A673 (cell line): ENCODE measurements at regions not wholly inside any gene's neighbourhood (a gene's known extent, or its start where the extent isn't known, plus 50 kb on each side); places are given as distances from the start of the nearest gene placed in this dataset.

Experiments
- BruUV-seq: library from RNA; stranded (reverse); fragments of 400-500 nt; replicated peaks from 2 replicates; lab custom pipeline; 2021; lab: Mats Ljungman, UMichigan
- CTCF ChIA-PET: fragments of 300-600 bp; sonication (Branson Sonifier 250); formaldehyde crosslinking; loops from one replicate; lab custom pipeline; 2022; ENCODE audit warnings: antibody characterized with exemption; lab: Charles Lee
- POLR2A ChIA-PET: fragments of 300-600 bp; sonication (Branson Sonifier 250); formaldehyde crosslinking; loops from one replicate; lab custom pipeline; 2022; ENCODE audit warnings: antibody characterized with exemption; ENCODE audit not compliant: low non-redundant PET; lab: Charles Lee
- DNase-seq: peaks from one replicate; pipeline ENCODE4 v3.0.0-alpha.2; 2015; ENCODE audit warnings: low spot score
- H3K27ac ChIP-seq: fragments of 200-600 bp; sonication (generic); 2 replicates; pipeline ENCODE4 v1.5.1; 2016; ENCODE audit warnings: mixed run types, low read depth, mild to moderate bottlenecking, mixed read lengths, antibody characterized with exemption, low read length; ENCODE audit not compliant: poor library complexity, severe bottlenecking
- H3K27me3 ChIP-seq: fragments of 200-600 bp; sonication (generic); replicated peaks from 2 replicates; pipeline ENCODE4 v1.6.1; 2017; ENCODE audit warnings: mixed run types, low read depth, mild to moderate bottlenecking, mixed read lengths, antibody characterized with exemption, low read length; ENCODE audit not compliant: insufficient read depth, poor library complexity
- H3K36me3 ChIP-seq: fragments of 200-600 bp; sonication (generic); 2 replicates; pipeline ENCODE4 v1.6.1; 2016; ENCODE audit warnings: mixed run types, mild to moderate bottlenecking, mixed read lengths, antibody characterized with exemption, low read length; ENCODE audit not compliant: insufficient read depth, poor library complexity, severe bottlenecking
- H3K4me1 ChIP-seq: fragments of 200-600 bp; sonication (generic); 2 replicates; pipeline ENCODE4 v1.6.1; 2017; ENCODE audit warnings: mixed run types, mild to moderate bottlenecking, mixed read lengths, antibody characterized with exemption, low read length; ENCODE audit not compliant: insufficient read depth, poor library complexity, severe bottlenecking
- H3K4me3 ChIP-seq: fragments of 200-600 bp; sonication (generic); 2 replicates; pipeline ENCODE4 v1.5.1; 2016; ENCODE audit warnings: low read depth, mixed run types, mild to moderate bottlenecking, mixed read lengths, low read length; ENCODE audit not compliant: poor library complexity, severe bottlenecking
- H3K9me3 ChIP-seq: fragments of 200-600 bp; sonication (generic); 2 replicates; pipeline ENCODE4 v1.6.1; 2016; ENCODE audit warnings: mixed run types, low read depth, mild to moderate bottlenecking, mixed read lengths, antibody characterized with exemption, low read length; ENCODE audit not compliant: poor library complexity, severe bottlenecking
- EZH2 ChIP-seq: fragments of 200-600 bp; sonication (generic); IDR thresholded peaks from 2 replicates; pipeline ENCODE4 v1.6.1; 2017; ENCODE audit warnings: borderline replicate concordance, low read depth, mild to moderate bottlenecking, mixed read lengths, antibody characterized with exemption, low read length; ENCODE audit not compliant: poor library complexity, severe bottlenecking
- intact Hi-C: fragments of 100-400 bp; cut with micrococcal nuclease; formaldehyde crosslinking; loops from one replicate; pipeline ENCODE4 v1.10.0; 2022; ENCODE audit not compliant: unreplicated experiment
- TF ChIP-seq, protein P1 (sequence below): fragments of 300-800, 200-600 bp; sonication (generic); conservative IDR thresholded peaks from 2 replicates; pipeline ENCODE4 v1.5.1; 2017; ENCODE audit warnings: low read depth, mild to moderate bottlenecking, antibody characterized with exemption, low read length, moderate library complexity, mixed read lengths

DNA sequence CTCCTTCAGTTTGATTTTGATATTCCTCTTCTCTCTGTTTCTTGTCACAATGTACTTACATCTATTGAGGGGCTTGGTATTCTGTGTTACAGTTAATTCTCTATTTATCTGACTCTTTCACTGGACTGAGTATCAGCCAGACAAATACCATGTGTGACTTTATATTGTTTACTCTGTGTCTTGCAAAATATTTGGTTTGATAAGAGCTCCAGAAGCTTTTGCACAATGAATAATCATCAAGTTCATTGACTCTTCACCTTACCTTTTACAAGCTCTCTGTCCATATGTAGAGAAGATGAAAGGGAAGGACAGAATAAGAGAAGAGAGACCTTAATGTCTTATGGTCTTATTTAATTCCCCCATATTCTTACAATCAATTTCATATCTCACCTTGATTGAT, 877.7 kb upstream of the CDH8 start:
- H3K4me1 ChIP-seq: no peaks in the 10 kb centered on the region
- no peaks in the 10 kb centered on the region for H3K27me3 ChIP-seq
- H3K36me3 ChIP-seq: no peaks in the 10 kb centered on the region
- intact Hi-C loops: no loop called here
- BruUV-seq: no TSS peak
- ChIA-PET CTCF (no interaction called here), POLR2A (no interaction called here)
- H3K9me3 ChIP-seq: no peaks in the 10 kb centered on the region
- no peak overlapping the region for H3K27ac ChIP-seq
- TF ChIP-seq, protein P1, sequence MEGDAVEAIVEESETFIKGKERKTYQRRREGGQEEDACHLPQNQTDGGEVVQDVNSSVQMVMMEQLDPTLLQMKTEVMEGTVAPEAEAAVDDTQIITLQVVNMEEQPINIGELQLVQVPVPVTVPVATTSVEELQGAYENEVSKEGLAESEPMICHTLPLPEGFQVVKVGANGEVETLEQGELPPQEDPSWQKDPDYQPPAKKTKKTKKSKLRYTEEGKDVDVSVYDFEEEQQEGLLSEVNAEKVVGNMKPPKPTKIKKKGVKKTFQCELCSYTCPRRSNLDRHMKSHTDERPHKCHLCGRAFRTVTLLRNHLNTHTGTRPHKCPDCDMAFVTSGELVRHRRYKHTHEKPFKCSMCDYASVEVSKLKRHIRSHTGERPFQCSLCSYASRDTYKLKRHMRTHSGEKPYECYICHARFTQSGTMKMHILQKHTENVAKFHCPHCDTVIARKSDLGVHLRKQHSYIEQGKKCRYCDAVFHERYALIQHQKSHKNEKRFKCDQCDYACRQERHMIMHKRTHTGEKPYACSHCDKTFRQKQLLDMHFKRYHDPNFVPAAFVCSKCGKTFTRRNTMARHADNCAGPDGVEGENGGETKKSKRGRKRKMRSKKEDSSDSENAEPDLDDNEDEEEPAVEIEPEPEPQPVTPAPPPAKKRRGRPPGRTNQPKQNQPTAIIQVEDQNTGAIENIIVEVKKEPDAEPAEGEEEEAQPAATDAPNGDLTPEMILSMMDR: no peak
- no peak for DNase-seq
- H3K4me3 ChIP-seq: no peak overlapping the region

DNA sequence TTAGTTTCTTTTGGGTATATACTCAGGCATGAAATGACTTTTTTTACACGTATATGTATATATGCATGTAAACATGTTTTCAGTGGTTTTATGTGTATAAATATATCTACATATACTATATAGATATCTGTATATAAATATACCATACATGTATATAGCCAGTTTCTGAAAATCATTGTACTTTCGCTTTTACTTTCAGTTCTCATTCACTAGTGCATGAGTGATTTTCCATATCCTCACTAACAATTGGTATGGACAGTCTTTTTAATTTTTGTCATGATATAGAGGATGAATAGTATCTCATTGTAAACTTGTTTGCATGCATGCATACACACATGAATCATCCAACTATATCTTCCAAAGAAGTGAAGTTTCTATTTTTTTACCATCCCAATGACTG, 877.1 kb upstream of the CDH8 start:
- POLR2A ChIA-PET: no interaction called here
- no TSS peak for BruUV-seq
- DNase-seq: no peak
- H3K36me3 ChIP-seq: no peaks in the 10 kb centered on the region
- H3K4me1 ChIP-seq: no peaks in the 10 kb centered on the region
- CTCF ChIA-PET: no interaction called here
- H3K4me3 ChIP-seq: no peak overlapping the region
- TF ChIP-seq, protein P1: no peak
- no peak for TF ChIP-seq EZH2
- intact Hi-C loops: no loop called here
- H3K9me3 ChIP-seq: no peaks in the 10 kb centered on the region
- no peaks in the 10 kb centered on the region for H3K27me3 ChIP-seq
- H3K27ac ChIP-seq: no peak overlapping the region

DNA sequence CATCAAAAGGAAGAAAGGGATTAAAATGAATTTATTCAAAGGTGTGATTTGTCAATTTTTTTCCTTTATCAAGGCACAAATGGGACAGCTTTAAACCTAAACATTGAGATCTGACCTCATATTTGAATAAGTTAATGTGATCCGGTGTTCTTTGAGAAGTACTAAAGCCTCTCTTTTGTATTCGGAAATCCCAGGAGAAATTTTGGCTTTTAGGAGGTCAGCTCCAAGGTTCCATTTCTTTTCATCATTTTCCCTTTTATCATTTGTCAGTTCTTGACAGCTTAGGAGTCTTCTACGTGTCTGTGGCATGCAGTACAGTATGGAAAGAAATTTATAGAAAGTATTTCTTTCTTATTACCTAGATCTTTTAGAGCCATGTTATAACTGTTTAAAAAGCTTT, 873.4 kb upstream of the CDH8 start:
- no TSS peak for BruUV-seq
- intact Hi-C loops: no loop called here

More for the DNA sequence above, 873.4 kb upstream of the CDH8 start:
- no peak overlapping the region for H3K4me3 ChIP-seq
- ChIA-PET POLR2A (no interaction called here), CTCF (no interaction called here)
- TF ChIP-seq, protein P1: no peak
- TF ChIP-seq EZH2: no peak
- H3K36me3 ChIP-seq: no peaks in the 10 kb centered on the region
- H3K27me3 ChIP-seq: no peaks in the 10 kb centered on the region
- no peaks in the 10 kb centered on the region for H3K9me3 ChIP-seq
- no peak for DNase-seq
- H3K27ac ChIP-seq: no peak overlapping the region
- no peaks in the 10 kb centered on the region for H3K4me1 ChIP-seq
